Heart left ventricle (tissue), 16 donors: ENCODE measurements at regions not wholly inside any gene's neighbourhood (a gene's known extent, or its start where the extent isn't known, plus 50 kb on each side); places are given as distances from the start of the nearest gene placed in this dataset.
A peak's percentile ranks its signal among the peaks of the same experiment; 100 is the strongest.

ENCODE experiments used
- ATAC-seq, 4 donors: fragments of 200-7000 bp; cut with Tn5 transposase; one replicate each; pipeline ENCODE4 v1.9.1; 2020 to 2022; ENCODE audit warnings: moderate library complexity in 4 of 4, mild to moderate bottlenecking in 3 of 4, moderate number of reproducible peaks in 1 of 4
- DNase-seq, 5 donors: peaks; one replicate each; pipeline ENCODE4 v3.0.0-alpha.2; 2020
- H3K27ac ChIP-seq, 12 donors: fragments of 200-600 bp; sonication (generic) in 4 of 12; one replicate each; pipeline versions ENCODE4 v1.5.0 to v1.8.0; 2016 to 2022; ENCODE audit warnings: mild to moderate bottlenecking in 2 of 12
- H3K27me3 ChIP-seq, 9 donors: fragments of 200-600 bp; sonication (generic) in 2 of 9; one replicate each; pipeline versions ENCODE4 v1.5.1 to v1.8.0; 2016 to 2022; ENCODE audit warnings: mild to moderate bottlenecking in 3 of 9
- H3K36me3 ChIP-seq, 9 donors: fragments of 200-600 bp; sonication (generic) in 2 of 9; one replicate each; pipeline versions ENCODE4 v1.5.0 to v1.8.0; 2018 to 2022; ENCODE audit warnings: mild to moderate bottlenecking in 2 of 9
- H3K4me1 ChIP-seq, 12 donors: fragments of 200-600 bp; sonication (generic) in 4 of 12; one replicate each; pipeline versions ENCODE4 v1.5.0 to v1.8.0; 2016 to 2022; ENCODE audit warnings: mild to moderate bottlenecking in 3 of 12
- H3K4me3 ChIP-seq, 12 donors: fragments of 200-600 bp; sonication (generic) in 4 of 12; one replicate each; pipeline versions ENCODE4 v1.5.0 to v1.8.0; 2017 to 2022; ENCODE audit warnings: mild to moderate bottlenecking in 9 of 12, moderate library complexity in 4 of 12
- H3K9me3 ChIP-seq, 12 donors: fragments of 200-600 bp; sonication (generic) in 4 of 12; one replicate each; pipeline versions ENCODE4 v1.5.0 to v1.8.0; 2016 to 2022; ENCODE audit warnings: mild to moderate bottlenecking in 1 of 12
- CTCF ChIP-seq, 12 donors: fragments of 200-600 bp; sonication (generic) in 4 of 12; IDR thresholded peaks; one replicate each; pipeline versions ENCODE4 v1.5.0 to v1.8.0; 2018 to 2022; ENCODE audit warnings: antibody characterized with exemption in 12 of 12, mild to moderate bottlenecking in 5 of 12
- POLR2A ChIP-seq, 2 donors: fragments of 450-650 bp; IDR thresholded peaks; one replicate each; pipeline ENCODE4 v1.6.1; 2017; ENCODE audit warnings: antibody characterized with exemption in 2 of 2, mild to moderate bottlenecking in 2 of 2, moderate library complexity in 2 of 2
- WGBS, 4 donors: extraction: QIAGEN DNeasy Blood & Tissue Kit in 2 of 4; methylation state at CpG; one replicate each; pipeline versions ENCODE4 v1.1.5 to v1.1.7; 2013 to 2018; 5-methylcytosine and 5-hydroxymethylcytosine counted together
- intact Hi-C, 10 donors: fragments of 100-400 bp; cut with DNase I; formaldehyde crosslinking; loops; one replicate each; pipeline versions ENCODE4 v1.11.1 to v1.14.2; 2022
- donor health status: ischemic (EF 13 %, LVEDD 7.1; RV severe dilation, severe dysfunction).
- donor health status: healthy with polysubstance abuse.
- donor health status: DM: no; HTN: yes; CAD: no.
- donor health status: DM: no; HTN: no; CAD: no.
- donor health status: ischemic (EF 25% LVEDD 6.9; RV normal size, moderate dysfunction).
- donor health status: ischemic (EF 25% LVEDD 5.7; RV mildly dilated, moderate dysfunction).
- donor health status: healthy.
- donor health status: DM: yes; HTN: yes; CAD: no.
- donor health status: ischemic (EF 35%, LVEDD 5.7; RV mildly dilated, moderate dysfunction).
- donor health status: nonischemic (EF 11% LVEDD 7.7; RV severe dilation, severe dysfunction).
- donor health status: DM: yes; HTN: yes; CAD: no.
- donor health status: PGD.
- donor health status: ischemic (EF 29% LVEDD 5.4; RV normal size, mild dysfunction).
- donor health status: nonischemic (EF 23%, LVEDD 6.1; RV moderate dilation, normal function).

- Histone ChIP-seq H3K36me3 (no peaks in the 10 kb centered on the region), H3K4me1 (no peaks in the 10 kb centered on the region), H3K27ac (peak overlapping the region in 2 of 12 donors; percentile 4 to 30), H3K9me3 (peaks cover 0 to 6% (median 0%) of the 10 kb centered on the region in 12 donors), H3K4me3 (no peak overlapping the region), H3K27me3 (peaks cover 0 to 36% (median 0%) of the 10 kb centered on the region in 9 donors)
- no peak for TF ChIP-seq POLR2A (IDR thresholded peaks at IDR 0.05)
- no peak for TF ChIP-seq CTCF (IDR thresholded peaks at IDR 0.05)
- intact Hi-C loops, result no loop called here
- 48 to 65% (median 59%) methylated on average over 6 of the region's 6 CpGs for whole genome bisulfite sequencing, 4 donors
- DNase-seq (peak in 2 of 5 donors; percentile 38 to 44), ATAC-seq (peak in 3 of 4 donors; percentile 20 to 47 (median 36))
Observed at GRCh38 chr22:27460591-27461347, 340.8 kb downstream of the MN1 start.

- no peak for DNase-seq
- no peak for ATAC-seq
- peaks cover 0 to 36% (median 0%) of the 10 kb centered on the region in 9 donors for H3K27me3 ChIP-seq
- H3K9me3 ChIP-seq, result peaks cover 0 to 6% (median 0%) of the 10 kb centered on the region in 12 donors
- WGBS, 4 donors, result 23 to 63% (median 29%) methylated on average over 2 to 3 of the region's 3 CpGs
- no peak for TF ChIP-seq POLR2A (IDR thresholded peaks at IDR 0.05)
- TF ChIP-seq CTCF (IDR thresholded peaks at IDR 0.05), result no peak
- intact Hi-C loops, result no loop called here
- no peaks in the 10 kb centered on the region for H3K36me3 ChIP-seq
- H3K4me3 ChIP-seq, result no peak overlapping the region
- no peak overlapping the region for H3K27ac ChIP-seq
- no peaks in the 10 kb centered on the region for H3K4me1 ChIP-seq
Observed at GRCh38 chr22:27461470-27461869, 340.1 kb downstream of the MN1 start.

DNA sequence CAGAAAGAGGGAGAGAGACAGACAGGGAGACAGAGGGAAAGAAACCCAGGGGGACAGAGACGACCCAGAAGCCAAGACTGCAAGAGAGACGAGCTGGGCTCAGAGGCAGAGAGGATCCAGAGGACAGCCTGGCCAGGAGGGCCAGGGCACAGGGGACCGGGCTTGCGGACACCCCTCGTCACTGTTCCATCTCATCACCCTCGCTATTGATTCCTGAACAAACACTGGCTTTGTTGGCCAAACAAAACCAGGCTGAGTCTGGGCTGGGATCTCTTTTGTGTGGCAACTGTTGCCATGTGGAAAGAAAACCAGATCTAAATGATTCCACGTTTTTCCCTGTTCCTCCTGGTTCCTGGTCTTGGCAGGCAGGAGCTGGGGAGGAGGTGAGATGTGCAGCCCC lies 339.4 kb downstream of the MN1 start:
- ATAC-seq, result no peak
- H3K9me3 ChIP-seq, result peaks cover 0 to 6% (median 0%) of the 10 kb centered on the region in 12 donors
- intact Hi-C loops, result no loop called here
- no peak overlapping the region for H3K4me3 ChIP-seq
- DNase-seq, result no peak
- TF ChIP-seq POLR2A (IDR thresholded peaks at IDR 0.05), result no peak
- TF ChIP-seq CTCF (IDR thresholded peaks at IDR 0.05), result no peak
- H3K27me3 ChIP-seq, result peaks cover 0 to 36% (median 0%) of the 10 kb centered on the region in 9 donors
- WGBS, 4 donors, result 41 to 53% (median 47%) methylated on average over 7 of the region's 7 CpGs
- no peaks in the 10 kb centered on the region for H3K4me1 ChIP-seq
- H3K27ac ChIP-seq, result no peak overlapping the region
- no peaks in the 10 kb centered on the region for H3K36me3 ChIP-seq

GRCh38 chr22:27463121-27463660 lies 338.4 kb downstream of the MN1 start:
- Histone ChIP-seq H3K27ac (no peak overlapping the region), H3K9me3 (peaks cover 0 to 6% (median 0%) of the 10 kb centered on the region in 12 donors), H3K4me3 (no peak overlapping the region), H3K27me3 (peaks cover 0 to 28% (median 0%) of the 10 kb centered on the region in 9 donors), H3K36me3 (no peaks in the 10 kb centered on the region), H3K4me1 (no peaks in the 10 kb centered on the region)
- no peak for DNase-seq
- TF ChIP-seq CTCF (IDR thresholded peaks at IDR 0.05) (no peak), POLR2A (IDR thresholded peaks at IDR 0.05) (no peak)
- intact Hi-C loops, result no loop called here
- WGBS, 4 donors, result 84 to 90% (median 89%) methylated on average over 13 of the region's 13 CpGs
- ATAC-seq, result no peak
